ENCODE measurements at regions not wholly inside any gene's neighbourhood (a gene's known extent, or its start where the extent isn't known, plus 50 kb on each side); places are given as distances from the start of the nearest gene placed in this dataset.
A peak's percentile ranks its signal among the peaks of the same experiment; 100 is the strongest.
"Not testable (repeated sequence)": the region's sequence is repeated elsewhere in the genome, so short reads cannot be mapped to it uniquely, and the experiment has no call there.

GRCh38 chr21:25456672-25457071 lies 150.6 kb downstream of the MRPL39 start:
- Histone ChIP-seq H3K9me3 (no peaks in the 10 kb centered on the region), H3K27ac (no peak overlapping the region), H3K4me1 (peaks cover 0 to 13% (median 7%) of the 10 kb centered on the region in 4 donors), H3K4me3 (no peak overlapping the region), H3K36me3 (no peaks in the 10 kb centered on the region), H3K27me3 (no peaks in the 10 kb centered on the region)
- DNase-seq = no peak
- TF ChIP-seq EP300 (IDR thresholded peaks at IDR 0.05) (no peak), POLR2A (IDR thresholded peaks at IDR 0.05) (no peak), POLR2AphosphoS5 (IDR thresholded peaks at IDR 0.05) (no peak), CTCF (IDR thresholded peaks at IDR 0.05) (no peak)
- 61 to 70% methylated on average over 3 of the region's 3 CpGs for WGBS, 2 donors
- ATAC-seq (ENCODE audit: low FRiP score in 2 of 2) = no peak

DNA sequence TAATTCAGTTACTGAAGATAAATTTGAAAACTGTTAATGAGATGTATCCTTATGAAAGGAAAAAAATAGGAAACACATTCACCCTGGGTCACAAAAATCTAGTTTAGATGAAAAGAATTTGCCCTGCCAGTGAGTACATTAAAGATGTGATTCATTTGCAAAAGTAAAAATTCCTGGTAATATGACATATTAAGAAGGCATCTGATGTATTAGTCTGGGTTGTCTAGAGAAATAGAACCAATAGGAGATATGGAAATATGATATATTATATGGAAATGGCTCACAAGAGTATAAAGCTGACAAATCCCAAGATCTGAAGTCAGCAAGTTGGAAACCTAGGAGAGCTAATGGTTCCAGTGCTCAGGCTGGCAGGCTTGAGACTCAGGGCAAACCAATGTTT lies 153.8 kb downstream of the MRPL39 start:
- TF ChIP-seq EP300 (IDR thresholded peaks at IDR 0.05) (no peak), POLR2A (IDR thresholded peaks at IDR 0.05) (no peak), CTCF (IDR thresholded peaks at IDR 0.05) (no peak), POLR2AphosphoS5 (IDR thresholded peaks at IDR 0.05) (no peak)
- DNase-seq (no peak), ATAC-seq (ENCODE audit: low FRiP score in 2 of 2) (no peak)
- no peaks in the 10 kb centered on the region for H3K36me3 ChIP-seq
- H3K27me3 ChIP-seq = no peaks in the 10 kb centered on the region
- H3K4me1 ChIP-seq = peaks cover 0 to 13% (median 7%) of the 10 kb centered on the region in 4 donors
- H3K27ac ChIP-seq = no peak overlapping the region
- H3K4me3 ChIP-seq = no peak overlapping the region
- no peaks in the 10 kb centered on the region for H3K9me3 ChIP-seq

DNA sequence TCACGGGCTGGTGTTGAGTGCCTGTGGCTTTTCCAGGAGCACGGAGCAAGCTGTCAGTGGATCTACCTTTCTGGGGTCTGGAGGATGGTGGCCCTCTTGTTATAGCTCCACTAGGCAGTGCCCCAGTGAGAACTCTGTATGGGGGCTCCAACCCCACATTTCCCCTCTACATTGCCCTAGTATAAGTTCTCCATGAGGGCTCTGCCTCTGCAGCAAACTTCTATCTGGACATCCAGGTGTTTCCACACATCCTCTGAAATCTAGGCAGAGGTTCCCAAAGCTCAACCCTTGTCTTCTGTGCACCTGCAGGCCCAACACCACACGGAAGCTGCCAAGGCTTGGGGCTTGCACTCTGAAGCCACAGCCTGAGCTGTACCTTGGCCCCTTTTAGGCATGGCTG lies 157.3 kb downstream of the MRPL39 start:
- Histone ChIP-seq H3K9me3 (no peaks in the 10 kb centered on the region), H3K36me3 (no peaks in the 10 kb centered on the region), H3K27ac (no peak overlapping the region), H3K4me1 (no peaks in the 10 kb centered on the region), H3K4me3 (no peak overlapping the region), H3K27me3 (no peaks in the 10 kb centered on the region)
- DNase-seq (peak in 1 of 2 donors; percentile 2), ATAC-seq (ENCODE audit: low FRiP score in 2 of 2) (no peak)
- TF ChIP-seq EP300 (IDR thresholded peaks at IDR 0.05) = no peak
- TF ChIP-seq POLR2A (IDR thresholded peaks at IDR 0.05) = no peak
- TF ChIP-seq POLR2AphosphoS5 (IDR thresholded peaks at IDR 0.05) = no peak
- no peak for TF ChIP-seq CTCF (IDR thresholded peaks at IDR 0.05)
- 85 to 88% methylated on average over 3 of the region's 3 CpGs for WGBS, 2 donors

DNA sequence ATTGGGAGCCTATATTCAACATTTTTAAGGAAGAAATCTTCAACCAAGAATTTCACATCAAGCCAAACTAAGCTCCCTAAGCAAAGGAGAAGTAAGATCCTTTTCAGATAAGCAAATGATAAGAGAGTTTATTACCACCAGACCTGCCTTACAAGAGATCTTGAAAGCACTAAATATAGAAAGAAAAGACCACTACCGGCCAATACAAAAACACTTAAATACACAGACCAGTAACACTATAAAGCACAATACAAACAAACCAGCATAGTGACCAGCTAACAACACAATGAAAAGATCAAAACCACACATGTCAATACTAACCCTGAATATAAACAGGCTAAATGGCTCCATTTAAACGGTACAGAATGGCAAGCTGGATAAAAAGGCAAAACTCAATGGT lies 165.4 kb downstream of the MRPL39 start:
- H3K27ac ChIP-seq = no peak overlapping the region
- no peaks in the 10 kb centered on the region for H3K4me1 ChIP-seq
- no peaks in the 10 kb centered on the region for H3K27me3 ChIP-seq
- TF ChIP-seq CTCF (IDR thresholded peaks at IDR 0.05) (no peak), POLR2A (IDR thresholded peaks at IDR 0.05) (no peak), POLR2AphosphoS5 (IDR thresholded peaks at IDR 0.05) (no peak), EP300 (IDR thresholded peaks at IDR 0.05) (no peak)
- H3K9me3 ChIP-seq = peaks cover 0 to 3% (median 0%) of the 10 kb centered on the region in 4 donors
- no peaks in the 10 kb centered on the region for H3K36me3 ChIP-seq
- H3K4me3 ChIP-seq = no peak overlapping the region
- 48 to 65% methylated on average over 2 of the region's 2 CpGs for WGBS, 2 donors
- no peak for ATAC-seq (ENCODE audit: low FRiP score in 2 of 2)
- DNase-seq = no peak

- not testable (repeated sequence) for H3K27ac ChIP-seq; H3K36me3 ChIP-seq; H3K4me1 ChIP-seq; H3K4me3 ChIP-seq; DNase-seq; H3K9me3 ChIP-seq; ATAC-seq (ENCODE audit: low FRiP score in 2 of 2); H3K27me3 ChIP-seq
- 71 to 81% methylated on average over 2 of the region's 2 CpGs for WGBS, 2 donors
Observed at GRCh38 chr21:25437465-25437864, 169.8 kb downstream of the MRPL39 start.
